Neuronal stem cell (in vitro differentiated cells): ENCODE measurements at regions not wholly inside any gene's neighbourhood (a gene's known extent, or its start where the extent isn't known, plus 50 kb on each side); places are given as distances from the start of the nearest gene placed in this dataset.
"Not testable (repeated sequence)": the region's sequence is repeated elsewhere in the genome, so short reads cannot be mapped to it uniquely, and the experiment has no call there.

Experiments
- DNase-seq: peaks from one replicate; pipeline ENCODE4 v3.0.0-alpha.2; 2013; ENCODE audit warnings: low spot score
- H2AFZ ChIP-seq: one replicate; pipeline ENCODE4 v1.6.1; 2013; ENCODE audit warnings: mild to moderate bottlenecking, low read length, inconsistent platforms
- H2AK5ac ChIP-seq: 2 replicates; pipeline ENCODE4 v1.6.1; 2013; ENCODE audit warnings: low read depth, mild to moderate bottlenecking, inconsistent platforms, low read length, moderate library complexity, mixed read lengths
- H2BK120ac ChIP-seq: 2 replicates; pipeline ENCODE4 v1.6.1; 2013; ENCODE audit warnings: low read depth, mild to moderate bottlenecking, inconsistent platforms, low read length, moderate library complexity, mixed read lengths
- H2BK12ac ChIP-seq: one replicate; pipeline ENCODE4 v1.6.1; 2013; ENCODE audit warnings: low read length, inconsistent platforms
- H2BK15ac ChIP-seq: 2 replicates; pipeline ENCODE4 v1.6.1; 2013; ENCODE audit warnings: mild to moderate bottlenecking, low read length, inconsistent platforms, mixed read lengths
- H2BK5ac ChIP-seq: one replicate; pipeline ENCODE4 v1.6.1; 2013; ENCODE audit warnings: inconsistent platforms, mild to moderate bottlenecking, low read length, moderate library complexity
- H3K14ac ChIP-seq: one replicate; pipeline ENCODE4 v1.6.1; 2013; ENCODE audit warnings: low read length, inconsistent platforms
- H3K18ac ChIP-seq: 2 replicates; pipeline ENCODE4 v1.6.1; 2013; ENCODE audit warnings: low read length, inconsistent platforms
- H3K23ac ChIP-seq: 2 replicates; pipeline ENCODE4 v1.6.1; 2013; ENCODE audit warnings: low read depth, mild to moderate bottlenecking, mixed read lengths, low read length, inconsistent platforms; ENCODE audit not compliant: poor library complexity
- H3K27ac ChIP-seq: replicated peaks from 3 replicates; pipeline ENCODE4 v1.5.1; 2013; ENCODE audit warnings: low read length, inconsistent platforms
- H3K27me3 ChIP-seq, 3 experiments: 2 replicates each; pipeline ENCODE4 v1.6.1; 2013; ENCODE audit warnings: low read length in 3 of 3, mild to moderate bottlenecking in 2 of 3, inconsistent platforms in 1 of 3, low read depth in 1 of 3, mixed read lengths in 1 of 3, moderate library complexity in 1 of 3; ENCODE audit not compliant: control insufficient read depth in 3 of 3, insufficient read depth in 3 of 3
- H3K36me3 ChIP-seq, 2 donors: replicated peaks in 1 of 2; 2 replicates each; pipeline ENCODE4 v1.6.1; 2013; ENCODE audit warnings: low read length in 2 of 2; ENCODE audit not compliant: control insufficient read depth in 2 of 2, insufficient read depth in 2 of 2
- H3K4ac ChIP-seq: 2 replicates; pipeline ENCODE4 v1.6.1; 2013; ENCODE audit warnings: inconsistent platforms, mild to moderate bottlenecking, low read length, moderate library complexity
- H3K4me1 ChIP-seq, 2 donors: 1 replicate in 1 of 2; 2 replicates in 1 of 2; pipeline ENCODE4 v1.6.1; 2013; ENCODE audit warnings: low read length in 2 of 2, low read depth in 1 of 2; ENCODE audit not compliant: control insufficient read depth in 2 of 2, insufficient read depth in 1 of 2
- H3K4me2 ChIP-seq: one replicate; pipeline ENCODE4 v1.6.1; 2013; ENCODE audit warnings: mild to moderate bottlenecking, low read length, inconsistent platforms; ENCODE audit not compliant: insufficient read depth, poor library complexity, severe bottlenecking
- H3K4me3 ChIP-seq, 2 donors: 2 replicates each; pipeline ENCODE4 v1.5.1; 2013; ENCODE audit warnings: low read length in 2 of 2, mild to moderate bottlenecking in 2 of 2, inconsistent platforms in 1 of 2, moderate library complexity in 1 of 2
- H3K79me1 ChIP-seq: one replicate; pipeline ENCODE4 v1.6.1; 2013; ENCODE audit warnings: low read depth, mild to moderate bottlenecking, inconsistent platforms, low read length, moderate library complexity
- H3K9ac ChIP-seq: one replicate; pipeline ENCODE4 v1.6.1; 2013; ENCODE audit warnings: mild to moderate bottlenecking, low read depth, low read length, inconsistent platforms; ENCODE audit not compliant: poor library complexity
- H3K9me3 ChIP-seq, 2 donors: replicated peaks in 1 of 2; 2 replicates each; pipeline versions ENCODE3 to v1.6.1; 2013; ENCODE audit warnings: low read length in 2 of 2, mild to moderate bottlenecking in 2 of 2, inconsistent platforms in 1 of 2, low read depth in 1 of 2, mixed read lengths in 1 of 2, moderate library complexity in 1 of 2; ENCODE audit not compliant: control insufficient read depth in 2 of 2, insufficient read depth in 1 of 2
- H4K8ac ChIP-seq: one replicate; pipeline ENCODE4 v1.6.1; 2013; ENCODE audit warnings: low read depth, mild to moderate bottlenecking, inconsistent platforms, low read length, moderate library complexity
- H4K91ac ChIP-seq: one replicate; pipeline ENCODE4 v1.6.1; 2013; ENCODE audit warnings: low read length, low read depth, mild to moderate bottlenecking, inconsistent platforms; ENCODE audit not compliant: poor library complexity
- WGBS, 2 donors: extraction: QIAGEN DNeasy Blood & Tissue Kit; methylation state at CpG; one replicate each; pipeline ENCODE4 v1.1.7; 2013; ENCODE audit warnings: missing lambda C conversion rate in 2 of 2, mixed read lengths in 1 of 2; ENCODE audit not compliant: insufficient read length in 2 of 2, insufficient replicate concordance in 1 of 2; ENCODE audit errors: extremely low coverage in 2 of 2; 5-methylcytosine and 5-hydroxymethylcytosine counted together

DNA sequence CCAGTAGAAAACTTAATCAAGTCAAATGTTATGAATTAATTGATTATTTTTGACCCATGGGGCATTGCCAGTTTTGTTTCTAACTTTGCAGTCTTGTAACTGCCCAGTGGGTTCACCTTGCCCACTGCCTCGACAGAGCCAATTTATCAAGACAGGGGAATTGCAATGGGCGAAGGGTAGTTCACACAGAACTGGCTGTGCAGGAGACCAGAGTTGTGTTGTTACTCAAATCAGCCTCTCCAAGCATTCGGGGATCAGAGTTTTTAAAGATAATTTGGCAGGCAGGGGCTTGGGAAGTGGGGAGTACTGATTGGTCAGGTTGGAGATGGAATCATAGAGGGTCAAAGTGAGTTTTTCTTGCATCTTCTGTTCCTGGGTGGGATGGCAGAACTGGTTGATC is 168.5 kb upstream of the COPS8 start:
- H3K27ac ChIP-seq = no peak overlapping the region
- no peak overlapping the region for H2AK5ac ChIP-seq
- H2BK12ac ChIP-seq = no peak overlapping the region
- H3K36me3 ChIP-seq = no peaks in the 10 kb centered on the region
- no peaks in the 10 kb centered on the region for H3K27me3 ChIP-seq
- no peak overlapping the region for H3K14ac ChIP-seq
- no peak overlapping the region for H4K91ac ChIP-seq
- no peak overlapping the region for H2BK120ac ChIP-seq
- H2BK5ac ChIP-seq = no peak overlapping the region
- no peak overlapping the region for H3K9ac ChIP-seq
- H4K8ac ChIP-seq = no peak overlapping the region
- DNase-seq = no peak
- no peak overlapping the region for H2AFZ ChIP-seq
- no peaks in the 10 kb centered on the region for H3K79me1 ChIP-seq
- H2BK15ac ChIP-seq = no peak overlapping the region
- peaks cover 3 to 31% of the 10 kb centered on the region in 2 donors for H3K4me1 ChIP-seq
- no peak overlapping the region for H3K23ac ChIP-seq
- no CpG with 5 or more reads among the region's 3 CpGs for WGBS, 2 donors
- no peak overlapping the region for H3K4me2 ChIP-seq
- no peak overlapping the region for H3K18ac ChIP-seq
- H3K4ac ChIP-seq = no peak overlapping the region
- peaks cover 0 to 6% of the 10 kb centered on the region in 2 donors for H3K9me3 ChIP-seq
- no peak overlapping the region for H3K4me3 ChIP-seq

DNA sequence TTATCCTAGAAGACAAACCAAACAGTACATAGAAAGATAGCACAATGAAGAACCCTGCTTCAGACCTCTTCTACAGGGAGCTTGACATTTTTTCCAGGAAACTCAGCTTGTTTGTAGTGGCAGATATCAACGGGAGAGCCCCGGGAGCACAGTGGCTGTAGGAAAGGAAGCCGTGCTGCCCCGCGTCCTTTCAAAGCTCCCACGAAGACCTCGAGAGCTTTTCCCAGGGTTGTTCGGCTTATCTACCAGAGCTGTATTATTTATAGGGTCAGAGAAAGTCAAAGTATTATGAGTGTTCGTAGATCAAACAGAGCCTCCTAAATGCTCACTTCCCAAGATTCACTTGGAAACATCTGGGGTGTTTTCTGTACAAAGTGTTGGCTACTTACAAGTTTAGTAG is 167.1 kb upstream of the COPS8 start:
- Histone ChIP-seq H3K23ac (no peak overlapping the region), H3K4me1 (peaks cover 3 to 28% of the 10 kb centered on the region in 2 donors), H3K27me3 (no peaks in the 10 kb centered on the region), H3K14ac (no peak overlapping the region), H3K36me3 (no peaks in the 10 kb centered on the region), H2AK5ac (no peak overlapping the region), H3K4ac (no peak overlapping the region), H3K27ac (no peak overlapping the region), H3K79me1 (no peaks in the 10 kb centered on the region), H2BK12ac (no peak overlapping the region), H2BK15ac (no peak overlapping the region), H4K8ac (no peak overlapping the region), H3K18ac (no peak overlapping the region), H3K4me3 (no peak overlapping the region), H2AFZ (no peak overlapping the region), H3K9ac (no peak overlapping the region), H2BK120ac (no peak overlapping the region), H2BK5ac (no peak overlapping the region), H3K4me2 (no peak overlapping the region), H4K91ac (no peak overlapping the region), H3K9me3 (peaks cover 0 to 6% of the 10 kb centered on the region in 2 donors)
- WGBS, 2 donors = no CpG with 5 or more reads among the region's 9 CpGs
- no peak for DNase-seq

DNA sequence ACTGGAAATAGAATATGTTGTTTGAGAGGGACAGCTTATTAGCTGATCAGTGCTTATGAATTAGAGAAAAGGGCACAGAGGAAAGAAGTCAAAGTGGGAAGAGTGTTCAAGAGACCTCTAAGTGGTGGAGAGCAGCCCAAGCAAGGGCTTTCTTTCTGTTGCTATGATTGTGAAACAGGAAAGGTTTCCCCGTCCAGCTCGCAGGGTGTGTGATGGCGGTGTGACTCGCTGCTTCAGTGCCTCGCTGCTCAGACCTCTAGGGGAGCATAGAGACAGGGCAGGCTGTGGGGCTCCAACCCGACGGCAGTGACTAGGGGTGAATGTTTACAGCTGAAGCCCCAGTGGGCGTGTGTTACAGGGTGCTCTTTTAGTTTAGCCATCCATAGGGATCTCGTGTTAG is 166.5 kb upstream of the COPS8 start:
- WGBS, 2 donors = no CpG with 5 or more reads among the region's 9 CpGs
- no peak overlapping the region for H2BK12ac ChIP-seq
- DNase-seq = no peak
- H3K4me1 ChIP-seq = peaks cover 3 to 28% of the 10 kb centered on the region in 2 donors
- H2AK5ac ChIP-seq = no peak overlapping the region
- no peak overlapping the region for H3K4ac ChIP-seq
- H3K27me3 ChIP-seq = no peaks in the 10 kb centered on the region
- H3K9ac ChIP-seq = no peak overlapping the region
- H3K79me1 ChIP-seq = no peaks in the 10 kb centered on the region
- H3K27ac ChIP-seq = no peak overlapping the region
- H2AFZ ChIP-seq = no peak overlapping the region
- no peaks in the 10 kb centered on the region for H3K36me3 ChIP-seq
- H3K23ac ChIP-seq = no peak overlapping the region
- H2BK120ac ChIP-seq = no peak overlapping the region
- no peak overlapping the region for H3K4me3 ChIP-seq
- H2BK5ac ChIP-seq = no peak overlapping the region
- no peak overlapping the region for H3K4me2 ChIP-seq
- H3K9me3 ChIP-seq = peaks cover 0 to 6% of the 10 kb centered on the region in 2 donors
- no peak overlapping the region for H2BK15ac ChIP-seq
- H3K18ac ChIP-seq = no peak overlapping the region
- no peak overlapping the region for H4K91ac ChIP-seq
- H4K8ac ChIP-seq = no peak overlapping the region
- H3K14ac ChIP-seq = no peak overlapping the region

DNA sequence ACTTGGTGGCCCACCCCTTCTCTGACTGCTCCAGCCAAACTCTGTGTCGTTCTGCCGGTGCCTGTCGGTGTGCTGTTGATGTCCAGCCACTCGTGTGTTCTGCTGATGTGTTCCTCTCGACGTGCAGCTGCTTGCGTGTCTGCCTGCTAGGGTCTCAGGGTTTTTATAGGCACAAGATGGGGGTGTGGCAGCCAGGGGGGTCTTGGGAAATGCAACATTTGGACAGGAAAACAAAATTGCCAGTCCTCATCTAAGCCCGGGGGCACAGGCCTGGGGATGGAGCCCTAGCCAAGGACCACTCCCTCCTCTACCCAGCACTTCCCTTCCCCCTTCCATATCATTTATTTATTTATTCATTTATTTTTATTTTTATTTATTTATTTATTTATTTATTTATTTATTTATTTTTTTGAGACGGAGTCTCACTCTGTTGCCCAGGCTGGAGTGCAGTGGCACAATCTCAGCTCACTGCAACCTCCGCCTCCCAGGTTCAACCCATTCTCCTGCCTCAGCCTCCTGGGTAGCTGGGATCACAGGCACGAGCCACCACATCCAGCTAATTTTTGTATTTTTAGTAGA is 165.8 kb upstream of the COPS8 start:
- not testable (repeated sequence) for H2BK15ac ChIP-seq, H2BK120ac ChIP-seq, H3K4me2 ChIP-seq, H2AK5ac ChIP-seq, H3K79me1 ChIP-seq, H3K4me3 ChIP-seq, DNase-seq, H3K9ac ChIP-seq, H3K14ac ChIP-seq, H3K4ac ChIP-seq, H3K27me3 ChIP-seq, H2AFZ ChIP-seq, H4K8ac ChIP-seq, H3K36me3 ChIP-seq, H2BK5ac ChIP-seq, H3K18ac ChIP-seq, H3K9me3 ChIP-seq, H2BK12ac ChIP-seq, H3K23ac ChIP-seq, H3K27ac ChIP-seq
- Histone ChIP-seq H4K91ac (peak overlapping the region; percentile 35), H3K4me1 (peaks cover 3 to 22% of the 10 kb centered on the region in 2 donors)
- no CpG with 5 or more reads among the region's 11 CpGs for WGBS, 2 donors
